ENCODE measurements at regions not wholly inside any gene's neighbourhood (a gene's known extent, or its start where the extent isn't known, plus 50 kb on each side); places are given as distances from the start of the nearest gene placed in this dataset.
A peak's percentile ranks its signal among the peaks of the same experiment; 100 is the strongest.

- Histone ChIP-seq H3K36me3 (ENCODE audit: insufficient read depth, low read length) (no peaks in the 10 kb centered on the region), H3K27ac (ENCODE audit: low read depth in 1 of 2, low read length in 2 of 2) (no peak overlapping the region), H3K9me3 (ENCODE audit: control insufficient read depth in 1 of 2, insufficient read depth in 1 of 2, low read length in 2 of 2) (peaks cover 0 to 24% of the 10 kb centered on the region in 2 experiments), H3K4me1 (ENCODE audit: insufficient read depth, low read length) (peaks cover 3% of the 10 kb centered on the region), H3K4me3 (ENCODE audit: low read length) (no peak overlapping the region), H3K27me3 (ENCODE audit: control insufficient read depth in 1 of 2, insufficient read depth in 2 of 2, low read length in 2 of 2) (no peaks in the 10 kb centered on the region)
- POLR2A ChIA-PET: no interaction called here
- TF ChIP-seq, protein P1, sequence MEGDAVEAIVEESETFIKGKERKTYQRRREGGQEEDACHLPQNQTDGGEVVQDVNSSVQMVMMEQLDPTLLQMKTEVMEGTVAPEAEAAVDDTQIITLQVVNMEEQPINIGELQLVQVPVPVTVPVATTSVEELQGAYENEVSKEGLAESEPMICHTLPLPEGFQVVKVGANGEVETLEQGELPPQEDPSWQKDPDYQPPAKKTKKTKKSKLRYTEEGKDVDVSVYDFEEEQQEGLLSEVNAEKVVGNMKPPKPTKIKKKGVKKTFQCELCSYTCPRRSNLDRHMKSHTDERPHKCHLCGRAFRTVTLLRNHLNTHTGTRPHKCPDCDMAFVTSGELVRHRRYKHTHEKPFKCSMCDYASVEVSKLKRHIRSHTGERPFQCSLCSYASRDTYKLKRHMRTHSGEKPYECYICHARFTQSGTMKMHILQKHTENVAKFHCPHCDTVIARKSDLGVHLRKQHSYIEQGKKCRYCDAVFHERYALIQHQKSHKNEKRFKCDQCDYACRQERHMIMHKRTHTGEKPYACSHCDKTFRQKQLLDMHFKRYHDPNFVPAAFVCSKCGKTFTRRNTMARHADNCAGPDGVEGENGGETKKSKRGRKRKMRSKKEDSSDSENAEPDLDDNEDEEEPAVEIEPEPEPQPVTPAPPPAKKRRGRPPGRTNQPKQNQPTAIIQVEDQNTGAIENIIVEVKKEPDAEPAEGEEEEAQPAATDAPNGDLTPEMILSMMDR (IDR thresholded peaks at IDR 0.05): no peak
- DNase-seq (peak in 1 of 14 experiments; percentile 22), ATAC-seq (ENCODE audit: poor library complexity) (no peak)
- CTCF ChIA-PET: no interaction called here
- Mint-ChIP-seq H3K36me3 (ENCODE audit: low read depth) (no peaks in the 10 kb centered on the region), H3K4me1 (ENCODE audit: low read depth) (no peaks in the 10 kb centered on the region), H3K9me3 (no peaks in the 10 kb centered on the region), H3K4me3 (no peak overlapping the region), H3K27me3 (no peaks in the 10 kb centered on the region), H3K27ac (no peak overlapping the region)
- intact Hi-C loops (cut with DNase I, micrococcal nuclease): no loop called here
Observed at GRCh38 chr2:239589270-239589825, 188.5 kb upstream of the HDAC4 start.

- no peaks in the 10 kb centered on the region for H3K9me3 Mint-ChIP-seq
- POLR2A ChIA-PET: no interaction called here
Observed at GRCh38 chr2:239588451-239589269, 187.8 kb upstream of the HDAC4 start.

DNA sequence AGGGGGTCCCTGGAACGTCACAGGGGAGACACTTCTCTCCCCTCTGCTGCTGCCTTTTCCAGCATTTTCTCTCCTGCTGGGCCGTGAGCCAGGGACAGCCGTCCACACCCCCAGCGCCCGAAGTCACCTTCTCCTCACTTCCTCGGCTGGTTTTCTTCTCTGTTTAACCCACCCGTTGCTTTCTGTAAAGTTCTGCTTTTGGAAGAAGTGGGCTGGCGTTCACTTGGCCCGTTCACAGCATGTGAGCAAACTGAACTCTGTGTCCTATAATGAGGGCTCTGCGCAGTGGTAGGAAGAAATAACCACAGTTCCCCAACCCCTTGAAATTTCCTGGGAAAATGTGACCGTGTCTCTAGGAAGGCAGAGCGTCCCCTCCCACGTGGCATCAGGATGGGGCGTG lies 187.0 kb upstream of the HDAC4 start:
- Mint-ChIP-seq H3K27ac (no peak overlapping the region), H3K9me3 (no peaks in the 10 kb centered on the region), H3K4me1 (ENCODE audit: low read depth) (no peaks in the 10 kb centered on the region), H3K27me3 (no peaks in the 10 kb centered on the region), H3K36me3 (ENCODE audit: low read depth) (no peaks in the 10 kb centered on the region), H3K4me3 (no peak overlapping the region)
- Histone ChIP-seq H3K4me1 (ENCODE audit: insufficient read depth, low read length) (peaks cover 3% of the 10 kb centered on the region), H3K36me3 (ENCODE audit: insufficient read depth, low read length) (no peaks in the 10 kb centered on the region), H3K27me3 (ENCODE audit: control insufficient read depth in 1 of 2, insufficient read depth in 2 of 2, low read length in 2 of 2) (no peaks in the 10 kb centered on the region), H3K4me3 (ENCODE audit: low read length) (no peak overlapping the region), H3K27ac (ENCODE audit: low read depth in 1 of 2, low read length in 2 of 2) (no peak overlapping the region), H3K9me3 (ENCODE audit: control insufficient read depth in 1 of 2, insufficient read depth in 1 of 2, low read length in 2 of 2) (peaks cover 0 to 16% of the 10 kb centered on the region in 2 experiments)
- ChIA-PET POLR2A (no interaction called here), CTCF (no interaction called here)
- no peak for DNase-seq
- no peak for ATAC-seq (ENCODE audit: poor library complexity)
- intact Hi-C loops (cut with DNase I, micrococcal nuclease): no loop called here
- TF ChIP-seq, protein P1 (IDR thresholded peaks at IDR 0.05): no peak

More at GRCh38 chr2:239588451-239589269, 187.8 kb upstream of the HDAC4 start:
- ATAC-seq (ENCODE audit: poor library complexity) (no peak), DNase-seq (peak in 1 of 14 experiments; percentile 4)
- Mint-ChIP-seq H3K4me1 (ENCODE audit: low read depth) (no peaks in the 10 kb centered on the region), H3K36me3 (ENCODE audit: low read depth) (no peaks in the 10 kb centered on the region), H3K4me3 (no peak overlapping the region), H3K27ac (no peak overlapping the region), H3K27me3 (no peaks in the 10 kb centered on the region)
- H3K27me3 ChIP-seq (ENCODE audit: control insufficient read depth in 1 of 2, insufficient read depth in 2 of 2, low read length in 2 of 2): no peaks in the 10 kb centered on the region
- intact Hi-C loops (cut with DNase I, micrococcal nuclease): no loop called here
- CTCF ChIA-PET: no interaction called here
- no peaks in the 10 kb centered on the region for H3K36me3 ChIP-seq (ENCODE audit: insufficient read depth, low read length)
- H3K4me3 ChIP-seq (ENCODE audit: low read length): no peak overlapping the region
- peaks cover 3% of the 10 kb centered on the region for H3K4me1 ChIP-seq (ENCODE audit: insufficient read depth, low read length)
- TF ChIP-seq, protein P1 (IDR thresholded peaks at IDR 0.05): no peak
- H3K9me3 ChIP-seq (ENCODE audit: control insufficient read depth in 1 of 2, insufficient read depth in 1 of 2, low read length in 2 of 2): peaks cover 0 to 22% of the 10 kb centered on the region in 2 experiments
- no peak overlapping the region for H3K27ac ChIP-seq (ENCODE audit: low read depth in 1 of 2, low read length in 2 of 2)
